ENCODE measurements at regions not wholly inside any gene's neighbourhood (a gene's known extent, or its start where the extent isn't known, plus 50 kb on each side); places are given as distances from the start of the nearest gene placed in this dataset.

DNA sequence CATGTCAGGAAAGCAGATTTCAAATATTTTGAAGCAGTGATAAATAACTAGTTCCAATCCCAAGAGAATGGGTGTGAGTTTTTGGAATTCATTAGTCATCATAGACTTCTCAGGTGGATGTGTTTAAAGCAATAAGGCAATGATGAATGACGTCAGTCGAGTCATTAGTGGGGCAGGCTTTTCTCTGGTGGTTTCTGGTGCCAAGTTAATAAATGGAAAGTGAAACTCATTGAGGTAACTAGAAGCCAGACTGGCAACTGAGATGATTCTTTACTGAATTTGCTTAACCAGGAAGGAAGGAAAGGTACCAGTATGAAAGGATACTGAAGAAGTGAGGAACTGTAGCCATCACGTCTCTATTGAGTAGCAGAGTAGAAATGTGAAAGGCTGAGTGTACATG, 311.0 kb downstream of the GPAM start:
- TF ChIP-seq POLR2A (IDR thresholded peaks at IDR 0.05) = no peak
- TF ChIP-seq, protein P1, sequence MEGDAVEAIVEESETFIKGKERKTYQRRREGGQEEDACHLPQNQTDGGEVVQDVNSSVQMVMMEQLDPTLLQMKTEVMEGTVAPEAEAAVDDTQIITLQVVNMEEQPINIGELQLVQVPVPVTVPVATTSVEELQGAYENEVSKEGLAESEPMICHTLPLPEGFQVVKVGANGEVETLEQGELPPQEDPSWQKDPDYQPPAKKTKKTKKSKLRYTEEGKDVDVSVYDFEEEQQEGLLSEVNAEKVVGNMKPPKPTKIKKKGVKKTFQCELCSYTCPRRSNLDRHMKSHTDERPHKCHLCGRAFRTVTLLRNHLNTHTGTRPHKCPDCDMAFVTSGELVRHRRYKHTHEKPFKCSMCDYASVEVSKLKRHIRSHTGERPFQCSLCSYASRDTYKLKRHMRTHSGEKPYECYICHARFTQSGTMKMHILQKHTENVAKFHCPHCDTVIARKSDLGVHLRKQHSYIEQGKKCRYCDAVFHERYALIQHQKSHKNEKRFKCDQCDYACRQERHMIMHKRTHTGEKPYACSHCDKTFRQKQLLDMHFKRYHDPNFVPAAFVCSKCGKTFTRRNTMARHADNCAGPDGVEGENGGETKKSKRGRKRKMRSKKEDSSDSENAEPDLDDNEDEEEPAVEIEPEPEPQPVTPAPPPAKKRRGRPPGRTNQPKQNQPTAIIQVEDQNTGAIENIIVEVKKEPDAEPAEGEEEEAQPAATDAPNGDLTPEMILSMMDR (IDR thresholded peaks at IDR 0.05) = no peak
